A549 (cell line): ENCODE measurements at regions not wholly inside any gene's neighbourhood (a gene's known extent, or its start where the extent isn't known, plus 50 kb on each side); places are given as distances from the start of the nearest gene placed in this dataset.

Experiments used
- CTCF ChIP-seq: fragments of >200 bp; sonication (Bioruptor Twin); formaldehyde crosslinking; IDR thresholded peaks from 3 replicates; pipeline ENCODE4 v1.5.1; 2016
- EP300 ChIP-seq, 2 experiments: fragments of >200 bp; sonication (Bioruptor Twin); formaldehyde crosslinking; IDR thresholded peaks; 2 replicates in 1 of 2; 3 replicates in 1 of 2; pipeline ENCODE4 v1.6.1; 2016 to 2017
- ESRRA ChIP-seq: fragments of 150-350 bp; IDR thresholded peaks from 2 replicates; pipeline ENCODE4 v1.6.1; 2014; ENCODE audit warnings: mild to moderate bottlenecking, low read length, borderline replicate concordance
- HDAC2 ChIP-seq: fragments of 200-600 bp; sonication (generic); IDR thresholded peaks from 2 replicates; pipeline ENCODE4 v1.6.1; 2016
- HMGXB4 ChIP-seq: fragments of 250-450 bp; sonication (Bioruptor Pico); IDR thresholded peaks from 2 replicates; pipeline ENCODE4 v1.5.0; 2021; ENCODE audit warnings: mild to moderate bottlenecking, moderate library complexity, borderline replicate concordance
- JUNB ChIP-seq: fragments of >200 bp; sonication (Bioruptor Twin); formaldehyde crosslinking; IDR thresholded peaks from 2 replicates; pipeline ENCODE4 v1.6.1; 2016
- NR3C1 ChIP-seq: fragments of >200 bp; sonication (Bioruptor Twin); formaldehyde crosslinking; IDR thresholded peaks from 3 replicates; pipeline ENCODE4 v1.6.1; 2017
- POLR2A ChIP-seq: IDR thresholded peaks from 2 replicates; pipeline ENCODE4 v1.6.1; 2012; ENCODE audit warnings: mild to moderate bottlenecking, low read length
- POLR2AphosphoS2 ChIP-seq: conservative IDR thresholded peaks from 2 replicates; pipeline ENCODE4 v1.6.1; 2012; ENCODE audit warnings: low read length, improper control_type of control experiment, inconsistent platforms
- RARB ChIP-seq: fragments of 250-450 bp; sonication (Bioruptor Pico); IDR thresholded peaks from 2 replicates; pipeline ENCODE4 v1.8.0; 2021; ENCODE audit warnings: mild to moderate bottlenecking, moderate library complexity
- RCOR1 ChIP-seq: fragments of 150-350 bp; IDR thresholded peaks from 2 replicates; pipeline ENCODE4 v1.6.1; 2014; ENCODE audit warnings: antibody characterized with exemption, low read length, low read depth
- SMC3 ChIP-seq: fragments of >200 bp; sonication (Bioruptor Twin); formaldehyde crosslinking; IDR thresholded peaks from 3 replicates; pipeline ENCODE4 v1.6.1; 2018; ENCODE audit warnings: inconsistent platforms
- TF ChIP-seq, protein P1 (sequence below): fragments of 200-600 bp; sonication (generic); IDR thresholded peaks from 2 replicates; pipeline ENCODE4 v1.6.1; 2016; ENCODE audit warnings: antibody characterized with exemption, mild to moderate bottlenecking, moderate library complexity

DNA sequence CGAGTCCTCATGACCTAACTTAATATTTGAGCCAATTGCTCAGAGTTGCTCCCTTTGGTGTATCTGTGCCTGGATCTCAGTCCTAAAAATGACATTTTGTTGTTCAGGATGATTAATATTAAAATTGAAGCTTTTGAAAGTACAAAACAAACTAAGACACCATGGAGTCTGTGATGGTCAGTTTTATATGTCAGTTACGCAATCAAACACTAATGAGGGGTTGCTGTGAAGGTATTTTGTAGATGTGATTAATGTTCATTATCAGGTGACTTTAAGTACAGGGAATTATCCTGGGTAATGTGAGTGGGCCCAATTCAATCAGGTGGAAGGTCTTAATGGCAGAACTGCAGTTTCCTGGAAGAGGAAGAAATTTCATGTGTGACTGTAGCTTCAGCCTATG, 546.7 kb downstream of the REEP3 start:
- TF ChIP-seq, protein P1, sequence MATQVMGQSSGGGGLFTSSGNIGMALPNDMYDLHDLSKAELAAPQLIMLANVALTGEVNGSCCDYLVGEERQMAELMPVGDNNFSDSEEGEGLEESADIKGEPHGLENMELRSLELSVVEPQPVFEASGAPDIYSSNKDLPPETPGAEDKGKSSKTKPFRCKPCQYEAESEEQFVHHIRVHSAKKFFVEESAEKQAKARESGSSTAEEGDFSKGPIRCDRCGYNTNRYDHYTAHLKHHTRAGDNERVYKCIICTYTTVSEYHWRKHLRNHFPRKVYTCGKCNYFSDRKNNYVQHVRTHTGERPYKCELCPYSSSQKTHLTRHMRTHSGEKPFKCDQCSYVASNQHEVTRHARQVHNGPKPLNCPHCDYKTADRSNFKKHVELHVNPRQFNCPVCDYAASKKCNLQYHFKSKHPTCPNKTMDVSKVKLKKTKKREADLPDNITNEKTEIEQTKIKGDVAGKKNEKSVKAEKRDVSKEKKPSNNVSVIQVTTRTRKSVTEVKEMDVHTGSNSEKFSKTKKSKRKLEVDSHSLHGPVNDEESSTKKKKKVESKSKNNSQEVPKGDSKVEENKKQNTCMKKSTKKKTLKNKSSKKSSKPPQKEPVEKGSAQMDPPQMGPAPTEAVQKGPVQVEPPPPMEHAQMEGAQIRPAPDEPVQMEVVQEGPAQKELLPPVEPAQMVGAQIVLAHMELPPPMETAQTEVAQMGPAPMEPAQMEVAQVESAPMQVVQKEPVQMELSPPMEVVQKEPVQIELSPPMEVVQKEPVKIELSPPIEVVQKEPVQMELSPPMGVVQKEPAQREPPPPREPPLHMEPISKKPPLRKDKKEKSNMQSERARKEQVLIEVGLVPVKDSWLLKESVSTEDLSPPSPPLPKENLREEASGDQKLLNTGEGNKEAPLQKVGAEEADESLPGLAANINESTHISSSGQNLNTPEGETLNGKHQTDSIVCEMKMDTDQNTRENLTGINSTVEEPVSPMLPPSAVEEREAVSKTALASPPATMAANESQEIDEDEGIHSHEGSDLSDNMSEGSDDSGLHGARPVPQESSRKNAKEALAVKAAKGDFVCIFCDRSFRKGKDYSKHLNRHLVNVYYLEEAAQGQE: no peak
- TF ChIP-seq ESRRA (no peak), CTCF (no peak), POLR2AphosphoS2 (no peak), RCOR1 (no peak), EP300 (IDR thresholded peaks at IDR 0.05) (no peak), SMC3 (no peak), RARB (CRISPR knock-in tag) (no peak), NR3C1 (no peak), POLR2A (no peak), HMGXB4 (CRISPR knock-in tag) (no peak), HDAC2 (no peak), JUNB (no peak)
